Panc1 (cell line): ENCODE measurements at regions not wholly inside any gene's neighbourhood (a gene's known extent, or its start where the extent isn't known, plus 50 kb on each side); places are given as distances from the start of the nearest gene placed in this dataset.
"Not testable (repeated sequence)": the region's sequence is repeated elsewhere in the genome, so short reads cannot be mapped to it uniquely, and the experiment has no call there.

ENCODE experiments used
- ATAC-seq: fragments of 200-7000 bp; cut with Tn5 transposase; 2 replicates; pipeline ENCODE4 v1.9.1; 2020; ENCODE audit warnings: mild to moderate bottlenecking, moderate library complexity
- BruUV-seq: library from RNA; stranded (reverse); fragments of 400-500 nt; replicated peaks from 2 replicates; lab custom pipeline; 2021; lab: Mats Ljungman, UMichigan
- CTCF ChIA-PET: fragments of 300-600 bp; sonication (Branson Sonifier 250); formaldehyde crosslinking; loops from one replicate; lab custom pipeline; 2022; ENCODE audit warnings: antibody characterized with exemption; lab: Charles Lee
- POLR2A ChIA-PET: fragments of 300-600 bp; sonication (Branson Sonifier 250); formaldehyde crosslinking; loops from one replicate; lab custom pipeline; 2022; ENCODE audit warnings: antibody characterized with exemption; lab: Charles Lee
- DNase-seq: peaks from one replicate; pipeline ENCODE4 v3.0.0-alpha.2; 2010; ENCODE audit warnings: low read depth, low spot score
- H3K27ac ChIP-seq: 2 replicates; pipeline ENCODE4 v1.5.1; 2011; ENCODE audit warnings: mild to moderate bottlenecking, low read length, inconsistent platforms
- H3K27me3 ChIP-seq: fragments of 200-500 bp; sonication (Bioruptor generic); 2 replicates; pipeline ENCODE4 v1.6.0; 2014; ENCODE audit warnings: low read length, inconsistent platforms; ENCODE audit not compliant: control insufficient read depth, insufficient read depth
- H3K36me3 ChIP-seq: fragments of 200-500 bp; sonication (Bioruptor generic); 2 replicates; pipeline ENCODE4 v1.5.1; 2014; ENCODE audit warnings: inconsistent platforms, mild to moderate bottlenecking, low read length, moderate library complexity; ENCODE audit not compliant: control insufficient read depth, insufficient read depth
- H3K4me1 ChIP-seq: 2 replicates; pipeline ENCODE4 v1.5.1; 2011; ENCODE audit warnings: inconsistent platforms, mild to moderate bottlenecking, low read length, moderate library complexity; ENCODE audit not compliant: control insufficient read depth, insufficient read depth
- H3K4me3 ChIP-seq, 2 experiments: 2 replicates each; pipeline ENCODE4 v1.5.1; 2011 to 2012; ENCODE audit warnings: low read depth in 2 of 2, low read length in 2 of 2, mild to moderate bottlenecking in 2 of 2, inconsistent platforms in 1 of 2, moderate library complexity in 1 of 2
- H3K9me3 ChIP-seq: fragments of 200-500 bp; sonication (Bioruptor generic); 2 replicates; pipeline ENCODE4 v1.5.1; 2014; ENCODE audit warnings: low read depth, mild to moderate bottlenecking, inconsistent platforms, low read length, moderate library complexity; ENCODE audit not compliant: control insufficient read depth, insufficient read depth
- in situ Hi-C: cut with HindIII; loops from 2 replicates; pipeline ENCODE4 v1.10.0; 2016; ENCODE audit warnings: low sequenced_read_pairs, low pct_unique_long_range_greater_than_20kb
- intact Hi-C: fragments of 100-400 bp; cut with micrococcal nuclease; formaldehyde crosslinking; loops from one replicate; pipeline ENCODE4 v1.10.0; 2022; ENCODE audit not compliant: unreplicated experiment
- TF ChIP-seq, protein P1 (sequence below), 2 experiments: IDR thresholded peaks; 2 replicates each; pipeline ENCODE4 v1.6.1; 2011 to 2012; ENCODE audit warnings: low read depth in 2 of 2, control low read depth in 1 of 2, low read length in 1 of 2, mild to moderate bottlenecking in 1 of 2, moderate library complexity in 1 of 2; ENCODE audit not compliant: insufficient read depth in 1 of 2

DNA sequence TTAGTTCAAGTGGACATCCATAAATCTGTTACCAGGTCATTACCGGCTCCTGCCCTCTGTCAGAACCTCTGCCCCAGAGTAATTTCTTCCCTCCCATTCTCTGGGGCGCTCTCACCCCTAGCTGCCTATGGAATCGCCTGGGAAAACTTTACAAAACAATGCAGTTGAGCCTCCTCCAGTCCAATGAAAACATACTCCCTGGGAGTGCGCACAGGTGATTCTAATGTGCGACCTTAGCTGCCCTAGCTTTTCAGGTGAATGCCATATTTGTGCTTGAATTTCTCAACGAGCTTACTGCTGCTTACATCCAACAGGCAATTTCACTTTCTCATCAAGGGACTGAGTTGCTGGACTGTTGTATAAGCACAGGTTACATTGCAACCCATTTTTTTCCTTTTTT, 230.7 kb downstream of the NPIPA7 start:
- H3K9me3 ChIP-seq, H3K27ac ChIP-seq, BruUV-seq, H3K36me3 ChIP-seq, CTCF ChIA-PET, H3K4me3 ChIP-seq, DNase-seq, POLR2A ChIA-PET, in situ Hi-C loops, H3K27me3 ChIP-seq, H3K4me1 ChIP-seq, ATAC-seq, intact Hi-C loops: not testable (repeated sequence)

DNA sequence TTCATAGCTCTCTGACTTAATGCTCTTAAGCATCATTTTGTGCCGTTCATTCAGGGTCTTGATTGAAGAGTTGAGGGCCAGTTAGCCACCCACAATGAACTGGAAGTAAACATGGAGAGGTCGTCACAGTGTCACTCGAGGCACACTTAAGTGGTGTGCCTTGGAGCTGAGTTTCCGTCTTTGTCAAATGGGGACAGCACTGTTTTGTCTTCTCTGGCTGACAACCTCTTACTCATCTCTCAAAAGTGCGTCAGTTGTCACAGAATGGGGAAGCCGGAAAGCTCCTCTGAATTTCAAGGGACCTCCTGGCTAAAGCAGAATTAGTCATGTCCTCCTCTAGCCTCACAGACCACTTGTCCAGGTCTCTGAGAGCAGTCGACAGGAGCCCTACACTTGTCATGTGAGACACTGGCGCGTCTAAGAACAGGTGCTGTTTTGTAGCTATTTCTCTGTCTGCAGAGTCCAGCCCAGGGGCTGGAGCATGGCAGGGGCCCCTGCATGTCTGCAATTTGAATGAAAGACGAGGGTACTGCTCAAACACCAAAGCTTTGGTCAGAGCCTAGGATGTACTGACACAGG, 231.5 kb downstream of the NPIPA7 start:
- ATAC-seq = peak; percentile 43; the same call in 1 of the 2 replicates
- intact Hi-C loops, H3K27ac ChIP-seq, BruUV-seq, POLR2A ChIA-PET, H3K27me3 ChIP-seq, H3K4me1 ChIP-seq, H3K4me3 ChIP-seq, in situ Hi-C loops, DNase-seq, H3K9me3 ChIP-seq, H3K36me3 ChIP-seq, CTCF ChIA-PET: not testable (repeated sequence)

DNA sequence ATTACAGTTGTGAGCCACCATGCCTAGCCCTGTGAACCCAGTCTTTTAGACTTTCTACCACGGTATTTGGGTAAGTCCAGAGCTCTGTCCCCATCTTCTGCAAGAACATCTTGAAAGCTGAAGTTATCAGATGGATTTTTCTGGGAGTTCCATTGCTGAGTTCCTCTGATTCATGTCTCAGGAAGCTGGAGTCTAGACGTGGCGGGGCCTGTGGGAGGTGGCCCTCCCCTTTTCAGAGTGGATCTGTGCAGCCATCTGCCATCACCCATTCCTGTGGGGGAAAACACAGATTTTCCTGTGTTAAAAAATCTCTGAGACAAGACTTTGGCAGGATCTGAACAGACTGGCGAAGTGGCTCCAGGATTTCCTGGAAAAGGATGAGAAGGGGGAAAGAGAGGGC, 234.3 kb downstream of the NPIPA7 start:
- ATAC-seq, POLR2A ChIA-PET, H3K27me3 ChIP-seq, BruUV-seq, H3K36me3 ChIP-seq, H3K4me1 ChIP-seq, H3K9me3 ChIP-seq, intact Hi-C loops, DNase-seq, H3K27ac ChIP-seq, H3K4me3 ChIP-seq, CTCF ChIA-PET, in situ Hi-C loops: not testable (repeated sequence)

DNA sequence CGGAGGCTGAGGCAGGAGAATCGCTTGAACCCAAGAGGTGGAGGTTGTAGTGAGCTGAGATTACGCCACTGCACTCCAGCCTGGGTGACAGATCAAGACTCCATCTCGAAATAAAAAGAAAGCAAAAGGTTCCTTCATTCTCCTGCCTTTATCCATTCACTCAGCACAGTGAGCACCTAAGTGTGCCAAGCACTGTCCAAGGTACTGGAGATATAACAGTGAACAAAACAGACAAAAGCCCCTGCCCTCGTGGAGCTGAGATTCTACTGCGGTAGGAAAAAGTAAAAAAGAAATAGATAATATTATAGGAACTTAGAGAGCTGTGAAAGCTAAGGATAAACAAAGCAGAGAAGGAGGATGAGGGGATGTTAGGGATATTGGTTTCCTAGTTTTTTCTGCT, 235.5 kb downstream of the NPIPA7 start:
- intact Hi-C loops, in situ Hi-C loops, H3K9me3 ChIP-seq, CTCF ChIA-PET, H3K4me3 ChIP-seq, ATAC-seq, H3K36me3 ChIP-seq, DNase-seq, BruUV-seq, H3K27ac ChIP-seq, H3K27me3 ChIP-seq, POLR2A ChIA-PET, H3K4me1 ChIP-seq: not testable (repeated sequence)
- TF ChIP-seq, protein P1, sequence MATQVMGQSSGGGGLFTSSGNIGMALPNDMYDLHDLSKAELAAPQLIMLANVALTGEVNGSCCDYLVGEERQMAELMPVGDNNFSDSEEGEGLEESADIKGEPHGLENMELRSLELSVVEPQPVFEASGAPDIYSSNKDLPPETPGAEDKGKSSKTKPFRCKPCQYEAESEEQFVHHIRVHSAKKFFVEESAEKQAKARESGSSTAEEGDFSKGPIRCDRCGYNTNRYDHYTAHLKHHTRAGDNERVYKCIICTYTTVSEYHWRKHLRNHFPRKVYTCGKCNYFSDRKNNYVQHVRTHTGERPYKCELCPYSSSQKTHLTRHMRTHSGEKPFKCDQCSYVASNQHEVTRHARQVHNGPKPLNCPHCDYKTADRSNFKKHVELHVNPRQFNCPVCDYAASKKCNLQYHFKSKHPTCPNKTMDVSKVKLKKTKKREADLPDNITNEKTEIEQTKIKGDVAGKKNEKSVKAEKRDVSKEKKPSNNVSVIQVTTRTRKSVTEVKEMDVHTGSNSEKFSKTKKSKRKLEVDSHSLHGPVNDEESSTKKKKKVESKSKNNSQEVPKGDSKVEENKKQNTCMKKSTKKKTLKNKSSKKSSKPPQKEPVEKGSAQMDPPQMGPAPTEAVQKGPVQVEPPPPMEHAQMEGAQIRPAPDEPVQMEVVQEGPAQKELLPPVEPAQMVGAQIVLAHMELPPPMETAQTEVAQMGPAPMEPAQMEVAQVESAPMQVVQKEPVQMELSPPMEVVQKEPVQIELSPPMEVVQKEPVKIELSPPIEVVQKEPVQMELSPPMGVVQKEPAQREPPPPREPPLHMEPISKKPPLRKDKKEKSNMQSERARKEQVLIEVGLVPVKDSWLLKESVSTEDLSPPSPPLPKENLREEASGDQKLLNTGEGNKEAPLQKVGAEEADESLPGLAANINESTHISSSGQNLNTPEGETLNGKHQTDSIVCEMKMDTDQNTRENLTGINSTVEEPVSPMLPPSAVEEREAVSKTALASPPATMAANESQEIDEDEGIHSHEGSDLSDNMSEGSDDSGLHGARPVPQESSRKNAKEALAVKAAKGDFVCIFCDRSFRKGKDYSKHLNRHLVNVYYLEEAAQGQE (IDR thresholded peaks at IDR 0.05; ENCODE audit: insufficient read depth in 1 of 2, low read depth in 2 of 2, low read length in 1 of 2) = peak; percentile 39 to 70; a peak in 3 of 4 replicates

DNA sequence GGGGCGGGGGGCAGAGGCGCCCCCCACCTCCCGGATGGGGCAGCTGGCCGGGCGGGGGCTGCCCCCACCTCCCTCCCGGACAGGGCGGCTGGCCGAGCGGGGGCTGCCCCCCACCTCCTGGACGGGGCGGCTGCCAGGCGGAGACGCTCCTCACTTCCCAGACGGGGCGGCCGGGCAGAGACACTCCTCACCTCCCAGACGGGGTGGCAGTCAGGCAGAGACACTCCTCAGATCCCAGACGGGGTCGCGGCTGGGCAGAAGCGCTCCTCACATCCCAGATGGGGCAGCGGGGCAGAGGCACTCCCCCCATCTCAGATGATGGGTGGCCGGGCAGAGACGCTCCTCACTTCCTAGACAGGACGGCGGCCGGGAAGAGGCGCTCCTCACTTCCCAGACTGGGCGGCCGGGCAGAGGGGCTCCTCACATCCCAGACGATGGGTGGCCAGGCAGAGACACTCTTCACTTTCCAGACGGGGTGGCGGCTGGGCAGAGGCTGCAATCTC, 240.1 kb downstream of the NPIPA7 start:
- not testable (repeated sequence) for BruUV-seq

DNA sequence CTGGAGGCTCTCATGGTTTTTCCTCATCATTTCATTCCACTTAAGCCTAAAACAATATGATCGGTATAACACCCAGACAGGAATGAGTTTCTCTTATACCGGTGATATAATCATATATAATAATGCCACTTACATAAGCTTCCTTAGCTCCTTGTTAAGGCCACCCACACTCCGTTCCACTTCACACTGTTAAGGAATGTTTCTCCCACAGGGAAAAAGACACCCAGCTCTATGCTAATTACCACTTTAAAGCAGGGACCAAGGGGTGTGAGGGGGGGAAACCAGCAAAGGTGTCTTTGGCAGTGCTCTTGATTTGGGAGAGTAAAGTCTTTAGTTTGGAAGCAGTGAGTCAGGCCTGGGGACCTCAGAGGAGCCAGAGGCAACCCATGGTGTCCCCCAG, 245.4 kb downstream of the NPIPA7 start:
- BruUV-seq, H3K4me1 ChIP-seq, intact Hi-C loops, H3K36me3 ChIP-seq, H3K4me3 ChIP-seq, ATAC-seq, H3K9me3 ChIP-seq, POLR2A ChIA-PET, H3K27me3 ChIP-seq, H3K27ac ChIP-seq, CTCF ChIA-PET, in situ Hi-C loops, DNase-seq: not testable (repeated sequence)

More for the DNA sequence above, 240.1 kb downstream of the NPIPA7 start:
- intact Hi-C loops, POLR2A ChIA-PET, H3K4me3 ChIP-seq, H3K27ac ChIP-seq, DNase-seq, H3K36me3 ChIP-seq, in situ Hi-C loops, H3K27me3 ChIP-seq, CTCF ChIA-PET, ATAC-seq, H3K9me3 ChIP-seq, H3K4me1 ChIP-seq: not testable (repeated sequence)
